K562 (cell line): ENCODE measurements at regions not wholly inside any gene's neighbourhood (a gene's known extent, or its start where the extent isn't known, plus 50 kb on each side); places are given as distances from the start of the nearest gene placed in this dataset.

ENCODE experiments used
- ATAC-seq: fragments of 200-7000 bp; cut with Tn5 transposase; 3 replicates; pipeline ENCODE4 v1.9.1; 2020; ENCODE audit warnings: moderate library complexity
- BruUV-seq: library from RNA; stranded (reverse); fragments of 400-500 nt; replicated peaks from 2 replicates; lab custom pipeline; 2021; lab: Mats Ljungman, UMichigan
- CTCF ChIA-PET: fragments of 300-600 bp; formaldehyde crosslinking; extraction: SDS; loops from one replicate; lab custom pipeline; 2021; ENCODE audit warnings: low intra/inter-chr PET ratio; lab: Yijun Ruan, JAX
- POLR2A ChIA-PET: fragments of 300-600, 350-650 bp; sonication (Branson Sonifier 250); formaldehyde crosslinking; extraction: SDS; loops from one replicate; lab custom pipeline; 2021; ENCODE audit warnings: antibody characterized with exemption, inconsistent platforms; lab: Yijun Ruan, JAX
- DNase-seq, 4 experiments: peaks; one replicate each; pipeline versions ENCODE4 v3.0.0 to v3.0.0-alpha.2; 2011 to 2018; ENCODE audit warnings: low spot score in 3 of 4, mixed read lengths in 3 of 4; ENCODE audit errors: extremely low read depth in 1 of 4
- FAIRE-seq: peaks from 2 replicates; lab custom pipeline; 2011; peaks lifted over from hg19 to GRCh38; lab: Jason Lieb, UNC
- H2AFZ ChIP-seq: 2 replicates; pipeline ENCODE4 v1.6.0; 2011; ENCODE audit warnings: low read depth, low read length, control low read depth, inconsistent platforms
- H3K27ac ChIP-seq: fragments of 200-600 bp; 3 replicates; pipeline ENCODE4 v1.8.0; 2011; ENCODE audit warnings: low read depth, mild to moderate bottlenecking, control low read depth, inconsistent platforms, low read length, moderate library complexity, mixed read lengths; ENCODE audit errors: extremely low read depth
- H3K27me3 ChIP-seq, 2 experiments: fragments of 300-600 bp in 1 of 2; 2 replicates in 1 of 2; 3 replicates in 1 of 2; pipeline versions ENCODE4 v1.6.0 to v1.8.0; 2011; ENCODE audit warnings: inconsistent platforms in 2 of 2, low read length in 2 of 2, mild to moderate bottlenecking in 1 of 2, mixed read lengths in 1 of 2, moderate library complexity in 1 of 2; ENCODE audit not compliant: control insufficient read depth in 2 of 2, insufficient read depth in 2 of 2
- H3K36me3 ChIP-seq: fragments of 300-600 bp; 3 replicates; pipeline ENCODE4 v1.8.0; 2011; ENCODE audit warnings: mild to moderate bottlenecking, low read length, inconsistent platforms; ENCODE audit not compliant: control insufficient read depth, insufficient read depth
- H3K4me1 ChIP-seq, 2 experiments: fragments of 200-600 bp in 1 of 2; replicated peaks in 1 of 2; 2 replicates in 1 of 2; 3 replicates in 1 of 2; pipeline versions ENCODE4 v1.5.1 to v1.8.0; 2011; ENCODE audit warnings: inconsistent platforms in 2 of 2, low read length in 2 of 2, mild to moderate bottlenecking in 1 of 2, mixed read lengths in 1 of 2, moderate library complexity in 1 of 2; ENCODE audit not compliant: control insufficient read depth in 2 of 2, insufficient read depth in 2 of 2
- H3K4me2 ChIP-seq: 2 replicates; pipeline ENCODE4 v1.6.1; 2011; ENCODE audit warnings: low read length, control low read depth, inconsistent platforms, mixed read lengths; ENCODE audit not compliant: insufficient read depth
- H3K4me3 ChIP-seq: fragments of 200-600 bp; sonication (generic), shearing (Covaris generic); 2 replicates; pipeline ENCODE4 v1.5.1; 2016; ENCODE audit warnings: control low read depth, inconsistent platforms
- H3K79me2 ChIP-seq: fragments of 200-600 bp; 3 replicates; pipeline ENCODE4 v1.8.0; 2011; ENCODE audit warnings: low read length, inconsistent platforms; ENCODE audit not compliant: control insufficient read depth, insufficient read depth
- H3K9ac ChIP-seq, 2 experiments: 2 replicates each; pipeline versions ENCODE4 v1.6.0 to v1.6.1; 2011; ENCODE audit warnings: low read depth in 2 of 2, low read length in 2 of 2, control low read depth in 1 of 2, inconsistent platforms in 1 of 2, mild to moderate bottlenecking in 1 of 2, mixed read lengths in 1 of 2; ENCODE audit not compliant: insufficient read depth in 1 of 2
- H3K9me1 ChIP-seq: one replicate; pipeline ENCODE4 v1.6.0; 2011; ENCODE audit warnings: inconsistent platforms, mild to moderate bottlenecking, low read length, moderate library complexity; ENCODE audit not compliant: control insufficient read depth, insufficient read depth
- H3K9me3 ChIP-seq: replicated peaks from 2 replicates; pipeline ENCODE4 v1.5.1; 2011; ENCODE audit warnings: low read depth, low read length, inconsistent platforms; ENCODE audit not compliant: control insufficient read depth, insufficient read depth
- H4K20me1 ChIP-seq: replicated peaks from 2 replicates; pipeline ENCODE4 v1.6.1; 2011; ENCODE audit warnings: low read length, inconsistent platforms, mixed read lengths; ENCODE audit not compliant: control insufficient read depth, insufficient read depth
- ATF2 ChIP-seq: sonication (generic); formaldehyde crosslinking; IDR thresholded peaks from 2 replicates; pipeline ENCODE4 v1.8.1; 2022; ENCODE audit warnings: missing genetic modification reagents
- CREB3L1 ChIP-seq: fragments of 450-650 bp; IDR thresholded peaks from 2 replicates; pipeline ENCODE4 v1.6.1; 2014; ENCODE audit warnings: low read depth, mild to moderate bottlenecking, moderate library complexity, borderline replicate concordance
- EP400 ChIP-seq: fragments of 450-650 bp; IDR thresholded peaks from 2 replicates; pipeline ENCODE4 v1.6.1; 2017; ENCODE audit warnings: antibody characterized with exemption, mild to moderate bottlenecking, moderate library complexity
- LCOR ChIP-seq: sonication (generic); formaldehyde crosslinking; IDR thresholded peaks from 2 replicates; pipeline ENCODE4 v1.8.0; 2022; ENCODE audit warnings: mild to moderate bottlenecking, missing genetic modification reagents
- NEUROD1 ChIP-seq: fragments of 150-350 bp; IDR thresholded peaks from 2 replicates; pipeline ENCODE4 v1.6.1; 2014; ENCODE audit warnings: borderline replicate concordance, low read length, low read depth; ENCODE audit not compliant: partially characterized antibody
- NKRF ChIP-seq: fragments of 450-650 bp; IDR thresholded peaks from 2 replicates; pipeline ENCODE4 v1.6.1; 2016; ENCODE audit warnings: borderline replicate concordance
- POLR2H ChIP-seq: IDR thresholded peaks from 2 replicates; pipeline ENCODE4 v1.6.1; 2016; ENCODE audit warnings: missing genetic modification characterization, low read depth, mild to moderate bottlenecking, control low read depth, missing compliant biosample characterization, moderate library complexity
- POU5F1 ChIP-seq: fragments of 150-350 bp; IDR thresholded peaks from 2 replicates; pipeline ENCODE4 v1.6.1; 2014; ENCODE audit warnings: borderline replicate concordance, low read length, low read depth, mild to moderate bottlenecking; ENCODE audit not compliant: partially characterized antibody
- SMC3 ChIP-seq: conservative IDR thresholded peaks from 2 replicates; pipeline ENCODE4 v1.6.1; 2011; ENCODE audit warnings: low read depth, low read length, improper control_type of control experiment; ENCODE audit not compliant: insufficient read depth
- SRSF7 ChIP-seq: fragments of 200-400 bp; formaldehyde crosslinking; optimal IDR thresholded peaks from 2 replicates; pipeline ENCODE3; 2017; ENCODE audit warnings: mild to moderate bottlenecking, low read depth, low read length
- TAF1 ChIP-seq: IDR thresholded peaks from 2 replicates; pipeline ENCODE4 v1.6.1; 2011; ENCODE audit warnings: mild to moderate bottlenecking, low read length, moderate library complexity; ENCODE audit not compliant: insufficient read depth, control insufficient read depth, severe bottlenecking; ENCODE audit errors: extremely low read depth
- ZNF436 ChIP-seq: fragments of 250-450, 450-650 bp; sonication (Bioruptor Pico); formaldehyde crosslinking; IDR thresholded peaks from 2 replicates; pipeline ENCODE4 v1.7.0; 2020; ENCODE audit warnings: mild to moderate bottlenecking
- WGBS: fragments of 100-300 bp; shearing (Covaris generic); methylation state at CpG from one replicate; pipeline ENCODE4 v1.1.6; 2016; ENCODE audit warnings: low coverage, mixed read lengths; ENCODE audit not compliant: insufficient coverage; ENCODE audit errors: missing lambda C conversion rate; 5-methylcytosine and 5-hydroxymethylcytosine counted together
- in situ Hi-C: fragments of 300-500 bp; cut with MboI; formaldehyde crosslinking; loops from 4 replicates; pipeline ENCODE4 v1.15.0; 2018; ENCODE audit warnings: inconsistent platforms, mixed read lengths
- intact Hi-C: fragments of 100-400 bp; cut with micrococcal nuclease; formaldehyde crosslinking; loops from 2 replicates; pipeline ENCODE4 v1.14.2; 2022

- Histone ChIP-seq H3K9me1 (no peaks in the 10 kb centered on the region), H3K9me3 (no peaks in the 10 kb centered on the region; the same call in 1 of the 2 replicates), H4K20me1 (no peaks in the 10 kb centered on the region), H3K4me3 (no peak overlapping the region), H3K27me3 (no peaks in the 10 kb centered on the region), H3K79me2 (no peaks in the 10 kb centered on the region), H3K4me2 (no peak overlapping the region), H3K9ac (no peak overlapping the region), H3K27ac (no peak overlapping the region), H3K4me1 (no peaks in the 10 kb centered on the region), H3K36me3 (no peaks in the 10 kb centered on the region), H2AFZ (no peak overlapping the region)
- TF ChIP-seq CREB3L1, result no peak
- no peak for TF ChIP-seq POLR2H
- no peak for TF ChIP-seq POU5F1
- no peak for TF ChIP-seq LCOR (CRISPR knock-in tag)
- TF ChIP-seq ZNF436 (CRISPR knock-in tag), result no peak
- no peak for TF ChIP-seq NEUROD1
- TF ChIP-seq ATF2 (CRISPR knock-in tag), result no peak
- no peak for TF ChIP-seq EP400
- TF ChIP-seq TAF1, result no peak
- no peak for TF ChIP-seq SRSF7
- no peak for TF ChIP-seq SMC3
- TF ChIP-seq NKRF, result no peak
- ChIA-PET CTCF (no interaction called here), POLR2A (no interaction called here)
- intact Hi-C loops, result no loop called here
- no TSS peak for BruUV-seq
- no peak for FAIRE-seq
- ATAC-seq, result no peak
- in situ Hi-C loops, result no loop called here
- 5% methylated on average over 7 of the region's 7 CpGs for WGBS
- no peak for DNase-seq
Observed at GRCh38 chr6:91681296-91681695, 1094.4 kb upstream of the MAP3K7 start.
